Stomach (tissue), 8 donors: ENCODE measurements at regions not wholly inside any gene's neighbourhood (a gene's known extent, or its start where the extent isn't known, plus 50 kb on each side); places are given as distances from the start of the nearest gene placed in this dataset.
A peak's percentile ranks its signal among the peaks of the same experiment; 100 is the strongest.

ENCODE experiments used
- DNase-seq, 2 donors: peaks; one replicate each; pipeline versions ENCODE4 v3.0.0 to v3.0.0-alpha.2; 2013 to 2019
- H3K27ac ChIP-seq, 5 donors: fragments of 200-600 bp in 4 of 5; sonication (generic) in 4 of 5; one replicate each; pipeline ENCODE4 v1.5.1; 2013 to 2019; ENCODE audit warnings: mild to moderate bottlenecking in 1 of 5, moderate library complexity in 1 of 5
- H3K27me3 ChIP-seq, 3 donors: fragments of 200-600 bp; sonication (generic); one replicate each; pipeline ENCODE4 v1.5.1; 2017 to 2019; ENCODE audit warnings: mixed run types in 1 of 3
- H3K36me3 ChIP-seq, 4 donors: fragments of 200-600 bp; sonication (generic); 1 replicate in 3 of 4; 2 replicates in 1 of 4; pipeline ENCODE4 v1.5.1; 2016 to 2019
- H3K4me1 ChIP-seq, 4 donors: fragments of 200-600 bp; sonication (generic); one replicate each; pipeline ENCODE4 v1.5.1; 2016 to 2019
- H3K4me3 ChIP-seq, 4 donors: fragments of 200-600 bp; sonication (generic) in 3 of 4; one replicate each; pipeline ENCODE4 v1.5.1; 2016 to 2019; ENCODE audit warnings: mild to moderate bottlenecking in 1 of 4
- H3K9me3 ChIP-seq, 4 donors: fragments of 200-600 bp; sonication (generic); one replicate each; pipeline ENCODE4 v1.5.1; 2016 to 2019
- CTCF ChIP-seq, 7 experiments: fragments of 450-650 bp in 4 of 7; fragments of 200-600 bp in 3 of 7; sonication (generic) in 3 of 7; IDR thresholded peaks; one replicate each; pipeline ENCODE4 v1.5.1; 2016 to 2019; ENCODE audit warnings: antibody characterized with exemption in 7 of 7, control low read depth in 2 of 7, mild to moderate bottlenecking in 1 of 7
- EP300 ChIP-seq: sonication (generic); formaldehyde crosslinking; IDR thresholded peaks from one replicate; pipeline ENCODE4 v1.6.1; 2017; ENCODE audit warnings: antibody characterized with exemption
- POLR2A ChIP-seq, 4 donors: fragments of 450-650 bp; IDR thresholded peaks; one replicate each; pipeline ENCODE4 v1.6.1; 2016; ENCODE audit warnings: antibody characterized with exemption in 4 of 4, control low read depth in 2 of 4, mild to moderate bottlenecking in 1 of 4, moderate library complexity in 1 of 4
- POLR2AphosphoS5 ChIP-seq, 3 donors: sonication (generic); formaldehyde crosslinking; IDR thresholded peaks; one replicate each; pipeline ENCODE4 v1.6.1; 2016; ENCODE audit warnings: antibody characterized with exemption in 3 of 3
- WGBS, 5 donors: extraction: QIAGEN DNeasy Blood & Tissue Kit in 3 of 5; methylation state at CpG; one replicate each; pipeline versions ENCODE4 v1.1.5 to v1.1.7; 2013 to 2018; 5-methylcytosine and 5-hydroxymethylcytosine counted together
- intact Hi-C: fragments of 100-400 bp; cut with DNase I; formaldehyde crosslinking; loops from one replicate; pipeline ENCODE4 v1.15.1; 2023; ENCODE audit warnings: low total_unique reads
- donor health status: healthy with polysubstance abuse.
- donor health status: Bipolar disorder and iron deficiency.
- donor health status: healthy.

GRCh38 chr1:55697997-55698535 is 482.9 kb upstream of the USP24 start:
- Histone ChIP-seq H3K4me1 (peaks cover 0 to 5% (median 0%) of the 10 kb centered on the region in 4 donors), H3K27me3 (no peaks in the 10 kb centered on the region), H3K9me3 (no peaks in the 10 kb centered on the region), H3K4me3 (no peak overlapping the region), H3K27ac (no peak overlapping the region), H3K36me3 (no peaks in the 10 kb centered on the region)
- intact Hi-C loops: no loop called here
- no peak for DNase-seq
- WGBS, 5 donors: 72 to 95% (median 82%) methylated on average over 4 of the region's 4 CpGs
- TF ChIP-seq EP300: no peak

- TF ChIP-seq EP300: no peak
- TF ChIP-seq POLR2AphosphoS5 (IDR thresholded peaks at IDR 0.05): no peak
- no peak for TF ChIP-seq POLR2A (IDR thresholded peaks at IDR 0.05)
- H3K27me3 ChIP-seq: no peaks in the 10 kb centered on the region
- intact Hi-C loops: no loop called here
- H3K4me3 ChIP-seq: no peak overlapping the region
- no peaks in the 10 kb centered on the region for H3K9me3 ChIP-seq
- H3K36me3 ChIP-seq: no peaks in the 10 kb centered on the region
- 79 to 98% (median 95%) methylated on average over 2 of the region's 2 CpGs for WGBS, 5 donors
- H3K27ac ChIP-seq: peak overlapping the region in 4 of 5 donors; percentile 30 to 58 (median 51)
- DNase-seq: no peak
- H3K4me1 ChIP-seq: peaks cover 0 to 5% (median 0%) of the 10 kb centered on the region in 4 donors
These were observed 481.7 kb upstream of the USP24 start for GRCh38 chr1:55696891-55697290.

- 75 to 84% (median 76%) methylated on average over 10 of the region's 10 CpGs for WGBS, 5 donors
- peak in 1 of 2 donors; percentile 17 for DNase-seq
- H3K4me3 ChIP-seq: no peak overlapping the region
- no peak for TF ChIP-seq CTCF (IDR thresholded peaks at IDR 0.05)
- TF ChIP-seq EP300: no peak
- TF ChIP-seq POLR2A (IDR thresholded peaks at IDR 0.05): no peak
- peak in 1 of 3 donors; percentile 65 for TF ChIP-seq POLR2AphosphoS5 (IDR thresholded peaks at IDR 0.05)
- H3K27ac ChIP-seq: peak overlapping the region in 4 of 5 donors; percentile 30 to 58 (median 51)
- no peaks in the 10 kb centered on the region for H3K9me3 ChIP-seq
- H3K36me3 ChIP-seq: no peaks in the 10 kb centered on the region
- intact Hi-C loops: no loop called here
- H3K27me3 ChIP-seq: no peaks in the 10 kb centered on the region
- peaks cover 0 to 5% (median 0%) of the 10 kb centered on the region in 4 donors for H3K4me1 ChIP-seq
These were observed 481.1 kb upstream of the USP24 start for GRCh38 chr1:55696181-55696754.

GRCh38 chr1:55695552-55695951 is 480.4 kb upstream of the USP24 start:
- Histone ChIP-seq H3K9me3 (no peaks in the 10 kb centered on the region), H3K27ac (peak overlapping the region in 3 of 5 donors; percentile 46 to 58 (median 56)), H3K27me3 (no peaks in the 10 kb centered on the region), H3K36me3 (no peaks in the 10 kb centered on the region), H3K4me1 (peaks cover 0 to 5% (median 0%) of the 10 kb centered on the region in 4 donors), H3K4me3 (no peak overlapping the region)
- no peak for TF ChIP-seq CTCF (IDR thresholded peaks at IDR 0.05)
- no peak for TF ChIP-seq EP300
- TF ChIP-seq POLR2A (IDR thresholded peaks at IDR 0.05): no peak
- no peak for TF ChIP-seq POLR2AphosphoS5 (IDR thresholded peaks at IDR 0.05)
- intact Hi-C loops: no loop called here
- 75 to 81% (median 81%) methylated on average over 5 of the region's 5 CpGs for WGBS, 5 donors
- peak in 1 of 2 donors; percentile 26 for DNase-seq

- Histone ChIP-seq H3K9me3 (no peaks in the 10 kb centered on the region), H3K27ac (peak overlapping the region in 2 of 5 donors; percentile 46 to 56), H3K27me3 (no peaks in the 10 kb centered on the region), H3K4me1 (peaks cover 0 to 5% (median 0%) of the 10 kb centered on the region in 4 donors), H3K36me3 (no peaks in the 10 kb centered on the region), H3K4me3 (no peak overlapping the region)
- DNase-seq: no peak
- 79 to 89% (median 84%) methylated on average over 4 of the region's 4 CpGs for WGBS, 5 donors
- intact Hi-C loops: no loop called here
- TF ChIP-seq POLR2AphosphoS5 (IDR thresholded peaks at IDR 0.05): no peak
- TF ChIP-seq CTCF (IDR thresholded peaks at IDR 0.05): no peak
- no peak for TF ChIP-seq EP300
- TF ChIP-seq POLR2A (IDR thresholded peaks at IDR 0.05): no peak
These were observed 480.0 kb upstream of the USP24 start for GRCh38 chr1:55695151-55695550.
